ENCODE measurements at regions not wholly inside any gene's neighbourhood (a gene's known extent, or its start where the extent isn't known, plus 50 kb on each side); places are given as distances from the start of the nearest gene placed in this dataset.

GRCh38 chr12:97363693-97364092, 98.9 kb upstream of the RMST start:
- Mint-ChIP-seq H3K27ac (no peak overlapping the region), H3K4me3 (no peak overlapping the region), H3K36me3 (no peaks in the 10 kb centered on the region), H3K9me3 (no peaks in the 10 kb centered on the region), H3K27me3 (ENCODE audit: low read depth in 3 of 3) (peaks cover 0 to 7% (median 0%) of the 10 kb centered on the region in 3 donors), H3K4me1 (no peaks in the 10 kb centered on the region)
- DNase-seq = no peak

- Mint-ChIP-seq H3K27ac (no peak overlapping the region), H3K9me3 (no peaks in the 10 kb centered on the region), H3K27me3 (ENCODE audit: low read depth in 3 of 3) (peaks cover 0 to 5% (median 2%) of the 10 kb centered on the region in 3 donors), H3K4me1 (no peaks in the 10 kb centered on the region), H3K4me3 (no peak overlapping the region), H3K36me3 (no peaks in the 10 kb centered on the region)
- DNase-seq = no peak
These were observed 94.0 kb upstream of the RMST start for GRCh38 chr12:97368462-97369163.

- H3K36me3 Mint-ChIP-seq = no peaks in the 10 kb centered on the region
- no peak overlapping the region for H3K4me3 Mint-ChIP-seq
- no peak for DNase-seq
- no peaks in the 10 kb centered on the region for H3K4me1 Mint-ChIP-seq
- H3K27me3 Mint-ChIP-seq (ENCODE audit: low read depth in 3 of 3) = peaks cover 0 to 6% (median 6%) of the 10 kb centered on the region in 3 donors
- no peak overlapping the region for H3K27ac Mint-ChIP-seq
- H3K9me3 Mint-ChIP-seq = peaks cover 0 to 6% (median 0%) of the 10 kb centered on the region in 6 donors
These were observed 87.3 kb upstream of the RMST start for GRCh38 chr12:97375310-97375709.

GRCh38 chr12:97380440-97380839, 82.2 kb upstream of the RMST start:
- H3K27me3 Mint-ChIP-seq (ENCODE audit: low read depth in 3 of 3) = peaks cover 0 to 6% (median 4%) of the 10 kb centered on the region in 3 donors
- H3K4me3 Mint-ChIP-seq = no peak overlapping the region
- H3K9me3 Mint-ChIP-seq = peaks cover 0 to 9% (median 0%) of the 10 kb centered on the region in 6 donors
- no peak overlapping the region for H3K27ac Mint-ChIP-seq
- no peak for DNase-seq
- H3K36me3 Mint-ChIP-seq = no peaks in the 10 kb centered on the region
- H3K4me1 Mint-ChIP-seq = no peaks in the 10 kb centered on the region

- no peaks in the 10 kb centered on the region for H3K36me3 Mint-ChIP-seq
- peaks cover 0 to 12% (median 0%) of the 10 kb centered on the region in 6 donors for H3K9me3 Mint-ChIP-seq
- DNase-seq = no peak
- H3K4me3 Mint-ChIP-seq = no peak overlapping the region
- peaks cover 0 to 2% (median 0%) of the 10 kb centered on the region in 3 donors for H3K27me3 Mint-ChIP-seq (ENCODE audit: low read depth in 3 of 3)
- H3K4me1 Mint-ChIP-seq = no peaks in the 10 kb centered on the region
- H3K27ac Mint-ChIP-seq = no peak overlapping the region
These were observed 77.5 kb upstream of the RMST start for GRCh38 chr12:97385121-97385520.

- Mint-ChIP-seq H3K36me3 (no peaks in the 10 kb centered on the region), H3K9me3 (peaks cover 0 to 8% (median 0%) of the 10 kb centered on the region in 6 donors), H3K27me3 (ENCODE audit: low read depth in 3 of 3) (peaks cover 0 to 2% (median 0%) of the 10 kb centered on the region in 3 donors), H3K4me1 (no peaks in the 10 kb centered on the region), H3K27ac (no peak overlapping the region), H3K4me3 (no peak overlapping the region)
- DNase-seq = no peak
These were observed 76.4 kb upstream of the RMST start for GRCh38 chr12:97386133-97386581.

- peaks cover 0 to 5% (median 0%) of the 10 kb centered on the region in 6 donors for H3K9me3 Mint-ChIP-seq
- H3K4me1 Mint-ChIP-seq = no peaks in the 10 kb centered on the region
- no peaks in the 10 kb centered on the region for H3K36me3 Mint-ChIP-seq
- H3K27ac Mint-ChIP-seq = no peak overlapping the region
- DNase-seq = no peak
- H3K27me3 Mint-ChIP-seq (ENCODE audit: low read depth in 3 of 3) = peaks cover 0 to 2% (median 0%) of the 10 kb centered on the region in 3 donors
- H3K4me3 Mint-ChIP-seq = no peak overlapping the region
These were observed 74.8 kb upstream of the RMST start for GRCh38 chr12:97387844-97388243.

- no peak for DNase-seq
- Mint-ChIP-seq H3K36me3 (no peaks in the 10 kb centered on the region), H3K27ac (no peak overlapping the region), H3K9me3 (peaks cover 0 to 3% (median 0%) of the 10 kb centered on the region in 6 donors), H3K4me1 (no peaks in the 10 kb centered on the region), H3K27me3 (ENCODE audit: low read depth in 3 of 3) (peaks cover 0 to 5% (median 3%) of the 10 kb centered on the region in 3 donors), H3K4me3 (no peak overlapping the region)
These were observed 67.9 kb upstream of the RMST start for GRCh38 chr12:97394657-97395056.

GRCh38 chr12:97397008-97397407, 65.6 kb upstream of the RMST start:
- Mint-ChIP-seq H3K4me1 (no peaks in the 10 kb centered on the region), H3K27ac (no peak overlapping the region), H3K36me3 (no peaks in the 10 kb centered on the region), H3K4me3 (no peak overlapping the region), H3K27me3 (ENCODE audit: low read depth in 3 of 3) (peaks cover 0 to 4% (median 2%) of the 10 kb centered on the region in 3 donors), H3K9me3 (peaks cover 0 to 3% (median 0%) of the 10 kb centered on the region in 6 donors)
- no peak for DNase-seq

GRCh38 chr12:97398704-97399103, 63.9 kb upstream of the RMST start:
- H3K9me3 Mint-ChIP-seq = peaks cover 0 to 3% (median 0%) of the 10 kb centered on the region in 6 donors
- peaks cover 0 to 4% (median 2%) of the 10 kb centered on the region in 3 donors for H3K27me3 Mint-ChIP-seq (ENCODE audit: low read depth in 3 of 3)
- no peak overlapping the region for H3K27ac Mint-ChIP-seq
- H3K4me1 Mint-ChIP-seq = no peaks in the 10 kb centered on the region
- H3K36me3 Mint-ChIP-seq = no peaks in the 10 kb centered on the region
- H3K4me3 Mint-ChIP-seq = no peak overlapping the region
- DNase-seq = no peak

- Mint-ChIP-seq H3K4me3 (no peak overlapping the region), H3K4me1 (no peaks in the 10 kb centered on the region), H3K36me3 (no peaks in the 10 kb centered on the region)
These were observed 58.5 kb upstream of the RMST start for GRCh38 chr12:97404093-97404492.

GRCh38 chr12:97404543-97404942, 58.1 kb upstream of the RMST start:
- no peak overlapping the region for H3K27ac Mint-ChIP-seq
- no peaks in the 10 kb centered on the region for H3K36me3 Mint-ChIP-seq
- H3K4me3 Mint-ChIP-seq = no peak overlapping the region
- peaks cover 0 to 5% (median 2%) of the 10 kb centered on the region in 3 donors for H3K27me3 Mint-ChIP-seq (ENCODE audit: low read depth in 3 of 3)
- H3K9me3 Mint-ChIP-seq = no peaks in the 10 kb centered on the region
- no peaks in the 10 kb centered on the region for H3K4me1 Mint-ChIP-seq
- no peak for DNase-seq

More at GRCh38 chr12:97404093-97404492, 58.5 kb upstream of the RMST start:
- H3K27ac Mint-ChIP-seq = no peak overlapping the region
- DNase-seq = no peak
- H3K9me3 Mint-ChIP-seq = no peaks in the 10 kb centered on the region
- H3K27me3 Mint-ChIP-seq (ENCODE audit: low read depth in 3 of 3) = peaks cover 0 to 5% (median 4%) of the 10 kb centered on the region in 3 donors

GRCh38 chr12:97408363-97408762, 54.2 kb upstream of the RMST start:
- Mint-ChIP-seq H3K9me3 (peaks cover 0 to 8% (median 0%) of the 10 kb centered on the region in 6 donors), H3K4me3 (no peak overlapping the region), H3K4me1 (no peaks in the 10 kb centered on the region), H3K27me3 (ENCODE audit: low read depth in 3 of 3) (peaks cover 0 to 5% (median under 1%) of the 10 kb centered on the region in 3 donors), H3K36me3 (no peaks in the 10 kb centered on the region), H3K27ac (no peak overlapping the region)
- no peak for DNase-seq

GRCh38 chr12:97411341-97411740, 51.3 kb upstream of the RMST start:
- Mint-ChIP-seq H3K9me3 (peaks cover 0 to 11% (median 0%) of the 10 kb centered on the region in 6 donors), H3K36me3 (no peaks in the 10 kb centered on the region), H3K4me3 (no peak overlapping the region), H3K27me3 (ENCODE audit: low read depth in 3 of 3) (peaks cover 0 to 4% (median 1%) of the 10 kb centered on the region in 3 donors), H3K4me1 (no peaks in the 10 kb centered on the region), H3K27ac (no peak overlapping the region)
- DNase-seq = no peak
